SK-N-MC (cell line): ENCODE measurements at regions not wholly inside any gene's neighbourhood (a gene's known extent, or its start where the extent isn't known, plus 50 kb on each side); places are given as distances from the start of the nearest gene placed in this dataset.
"Not testable (repeated sequence)": the region's sequence is repeated elsewhere in the genome, so short reads cannot be mapped to it uniquely, and the experiment has no call there.

Experiments used
- DNase-seq: peaks from one replicate; pipeline ENCODE4 v3.0.0-alpha.2; 2011; ENCODE audit warnings: low read depth, low spot score
- H3K27ac ChIP-seq: fragments of 200-600 bp; sonication (generic); 2 replicates; pipeline ENCODE4 v1.5.1; 2016; ENCODE audit warnings: mixed run types
- H3K36me3 ChIP-seq: fragments of 200-600 bp; sonication (generic); 2 replicates; pipeline ENCODE4 v1.6.1; 2017; ENCODE audit warnings: antibody characterized with exemption, low read length, mixed read lengths; ENCODE audit not compliant: insufficient read depth
- H3K4me3 ChIP-seq: fragments of 200-600 bp; sonication (generic); 2 replicates; pipeline ENCODE4 v1.5.1; 2016
- H3K9ac ChIP-seq: fragments of 200-600 bp; sonication (generic); 2 replicates; pipeline ENCODE4 v1.8.0; 2017; ENCODE audit warnings: mixed run types, mixed read lengths; ENCODE audit not compliant: insufficient read length
- H3K9me3 ChIP-seq: fragments of 200-600 bp; sonication (generic); 2 replicates; pipeline ENCODE4 v1.6.1; 2017; ENCODE audit warnings: low read depth, mild to moderate bottlenecking, antibody characterized with exemption, low read length, moderate library complexity, mixed read lengths
- EZH2 ChIP-seq: fragments of 200-600 bp; sonication (generic); IDR thresholded peaks from one replicate; pipeline ENCODE4 v1.6.1; 2017; ENCODE audit warnings: antibody characterized with exemption
- FOXP2 ChIP-seq: optimal IDR thresholded peaks from 2 replicates; pipeline ENCODE3; 2011; ENCODE audit warnings: mild to moderate bottlenecking, moderate library complexity; ENCODE audit not compliant: insufficient read depth; ENCODE audit errors: extremely low read length, control extremely low read depth
- POLR2AphosphoS5 ChIP-seq: IDR thresholded peaks from 2 replicates; pipeline ENCODE4 v1.6.1; 2012; ENCODE audit warnings: mild to moderate bottlenecking, low read depth, low read length, borderline replicate concordance

DNA sequence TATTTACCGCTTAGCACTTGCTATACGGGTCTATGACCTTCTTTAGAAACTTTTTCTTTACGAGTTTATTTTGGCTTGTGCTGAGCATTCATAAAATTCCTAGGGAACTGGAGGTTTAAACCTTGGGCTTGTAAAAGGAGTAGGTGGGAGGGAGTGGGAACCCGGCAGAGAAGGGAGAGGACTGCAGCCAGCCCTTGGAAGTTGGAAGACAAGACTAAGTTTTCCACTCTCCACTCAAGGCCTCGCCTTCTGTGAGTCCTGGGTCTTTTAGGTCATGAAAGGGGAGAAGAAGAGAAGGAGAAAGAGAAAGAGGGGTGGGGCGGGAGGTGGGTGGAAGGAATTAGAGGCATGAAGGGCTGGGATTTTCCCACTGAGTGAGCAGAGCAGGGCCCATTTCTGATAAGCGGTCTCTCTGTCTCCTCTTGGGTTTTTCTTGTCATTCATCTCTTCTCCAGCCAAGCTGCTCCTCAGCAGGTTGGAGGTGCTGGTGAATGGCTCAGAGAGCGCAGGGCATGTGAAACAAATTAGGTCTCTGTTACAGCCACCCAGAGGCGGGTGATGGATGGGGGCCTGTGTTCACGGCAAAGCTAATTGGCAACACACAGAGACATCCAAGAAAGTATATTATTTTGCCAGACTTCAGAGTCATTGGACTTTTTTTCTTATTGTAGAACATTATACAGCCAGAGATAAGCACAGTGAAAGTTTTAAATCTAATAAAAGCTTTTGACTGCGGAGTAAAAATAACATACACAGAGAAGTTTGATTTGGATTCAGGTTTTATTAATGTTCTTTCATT, 247.3 kb downstream of the FOXD2 start:
- no peak for DNase-seq
- H3K4me3 ChIP-seq, result no peak overlapping the region
- H3K36me3 ChIP-seq, result no peaks in the 10 kb centered on the region
- no peak overlapping the region for H3K9ac ChIP-seq
- H3K27ac ChIP-seq, result no peak overlapping the region
- H3K9me3 ChIP-seq, result no peaks in the 10 kb centered on the region
- TF ChIP-seq POLR2AphosphoS5 (no peak), FOXP2 (no peak)

DNA sequence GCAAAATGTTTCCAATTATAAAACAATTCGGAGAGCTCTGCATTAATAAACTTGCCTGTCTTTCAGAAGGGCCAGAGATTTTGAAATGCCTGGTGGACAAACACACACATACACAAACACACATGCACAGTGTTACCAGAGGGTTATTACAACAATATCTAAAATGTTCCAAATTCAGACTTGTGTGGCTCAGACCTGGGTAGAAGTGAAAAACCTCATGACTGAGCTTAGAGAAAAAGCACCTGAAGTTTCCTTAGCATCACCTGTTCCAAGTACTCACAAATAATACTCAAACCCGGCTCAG, 247.9 kb downstream of the FOXD2 start:
- no peaks in the 10 kb centered on the region for H3K9me3 ChIP-seq
- no peak overlapping the region for H3K4me3 ChIP-seq
- TF ChIP-seq EZH2 (no peak), FOXP2 (no peak), POLR2AphosphoS5 (no peak)
- H3K36me3 ChIP-seq, result no peaks in the 10 kb centered on the region
- no peak for DNase-seq
- H3K27ac ChIP-seq, result no peak overlapping the region
- H3K9ac ChIP-seq, result no peak overlapping the region

DNA sequence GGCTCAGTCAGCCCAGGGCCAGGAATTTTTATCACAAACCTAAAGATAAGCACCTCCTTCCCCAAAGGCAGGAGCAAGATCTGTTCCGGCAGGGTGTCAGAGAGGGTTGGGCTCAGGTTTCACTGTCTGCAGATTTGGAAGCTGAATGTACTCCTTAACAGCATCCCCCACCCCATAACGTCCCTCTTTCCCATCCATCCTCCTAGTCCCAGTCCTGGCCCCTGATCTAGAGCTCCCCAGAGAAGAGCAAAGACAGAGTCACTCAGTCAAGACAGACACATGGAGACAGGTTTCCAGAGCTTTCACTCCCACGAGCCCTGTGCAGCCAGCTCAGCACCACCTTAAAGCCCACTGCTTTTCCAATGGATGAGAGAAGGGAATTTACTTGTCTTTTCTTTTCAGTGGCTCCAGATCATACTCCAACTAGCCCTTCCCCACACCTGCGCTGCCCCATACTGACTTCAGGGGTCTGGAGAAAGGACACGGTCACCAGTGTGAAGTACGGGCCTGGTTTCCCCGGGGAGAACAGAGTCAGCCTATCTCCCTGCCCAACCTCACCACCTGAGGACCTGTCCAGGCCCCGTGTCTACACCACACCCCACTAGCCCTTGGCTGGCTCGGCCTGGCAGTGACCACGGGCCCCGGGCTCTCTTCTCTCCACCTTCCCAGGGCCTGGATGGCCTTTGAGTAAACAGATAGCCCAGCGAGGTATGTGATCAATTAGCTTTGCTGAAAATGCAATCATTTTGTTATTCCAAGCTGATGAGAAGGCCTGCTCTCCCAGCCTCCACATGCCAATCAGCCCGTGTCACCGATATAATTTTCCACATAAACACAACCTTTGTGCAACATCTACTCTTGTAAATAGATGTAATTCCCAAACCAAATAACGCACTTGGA, 249.1 kb downstream of the FOXD2 start:
- H3K27ac ChIP-seq, result no peak overlapping the region
- no peak overlapping the region for H3K9ac ChIP-seq
- no peaks in the 10 kb centered on the region for H3K36me3 ChIP-seq
- TF ChIP-seq EZH2 (no peak), POLR2AphosphoS5 (no peak), FOXP2 (no peak)
- no peak for DNase-seq
- no peak overlapping the region for H3K4me3 ChIP-seq
- H3K9me3 ChIP-seq, result no peaks in the 10 kb centered on the region

DNA sequence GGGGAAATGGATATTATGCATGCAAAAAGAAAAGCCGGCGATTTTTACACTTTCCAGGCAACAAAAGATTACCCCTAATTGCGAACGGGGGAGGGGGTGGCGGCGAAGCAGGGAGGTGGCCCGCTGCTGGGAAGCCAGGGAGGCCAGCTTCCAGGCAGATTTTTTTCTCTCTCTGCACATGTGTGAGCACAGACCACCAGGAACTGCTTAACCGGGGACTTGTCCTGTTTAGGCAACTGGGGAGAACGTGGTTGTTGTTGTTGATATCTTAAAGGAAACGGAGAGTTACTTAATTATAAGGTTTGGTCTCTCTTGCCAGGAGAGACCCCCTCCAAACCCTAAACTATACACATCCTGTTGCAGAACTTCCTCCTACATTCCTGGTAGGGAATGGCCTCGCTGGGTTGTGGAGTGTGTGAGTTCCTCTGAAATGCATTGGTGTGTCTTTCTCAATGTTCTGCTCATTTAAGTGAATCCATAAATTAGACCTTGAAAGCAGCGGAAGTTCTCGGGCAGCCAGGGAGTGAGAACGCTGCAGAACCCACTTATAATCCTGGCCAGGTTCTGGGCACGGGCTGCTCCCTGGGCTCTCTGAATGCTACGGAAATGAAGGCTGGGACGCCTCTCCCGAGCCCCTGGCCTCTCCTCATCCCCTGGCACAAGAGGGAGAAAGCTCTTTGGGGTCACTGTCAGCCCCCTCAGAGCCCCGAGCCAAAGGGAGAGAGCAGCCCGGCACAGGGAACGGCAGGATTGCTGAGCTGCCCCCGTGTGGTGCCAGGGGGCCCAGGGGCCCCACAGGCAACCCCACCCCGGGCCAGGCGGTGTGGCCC, 250.0 kb downstream of the FOXD2 start:
- H3K4me3 ChIP-seq, result no peak overlapping the region
- no peak overlapping the region for H3K27ac ChIP-seq
- no peaks in the 10 kb centered on the region for H3K36me3 ChIP-seq
- no peak for DNase-seq
- no peak for TF ChIP-seq EZH2
- TF ChIP-seq FOXP2, result no peak
- TF ChIP-seq POLR2AphosphoS5, result no peak
- no peaks in the 10 kb centered on the region for H3K9me3 ChIP-seq
- H3K9ac ChIP-seq, result no peak overlapping the region

DNA sequence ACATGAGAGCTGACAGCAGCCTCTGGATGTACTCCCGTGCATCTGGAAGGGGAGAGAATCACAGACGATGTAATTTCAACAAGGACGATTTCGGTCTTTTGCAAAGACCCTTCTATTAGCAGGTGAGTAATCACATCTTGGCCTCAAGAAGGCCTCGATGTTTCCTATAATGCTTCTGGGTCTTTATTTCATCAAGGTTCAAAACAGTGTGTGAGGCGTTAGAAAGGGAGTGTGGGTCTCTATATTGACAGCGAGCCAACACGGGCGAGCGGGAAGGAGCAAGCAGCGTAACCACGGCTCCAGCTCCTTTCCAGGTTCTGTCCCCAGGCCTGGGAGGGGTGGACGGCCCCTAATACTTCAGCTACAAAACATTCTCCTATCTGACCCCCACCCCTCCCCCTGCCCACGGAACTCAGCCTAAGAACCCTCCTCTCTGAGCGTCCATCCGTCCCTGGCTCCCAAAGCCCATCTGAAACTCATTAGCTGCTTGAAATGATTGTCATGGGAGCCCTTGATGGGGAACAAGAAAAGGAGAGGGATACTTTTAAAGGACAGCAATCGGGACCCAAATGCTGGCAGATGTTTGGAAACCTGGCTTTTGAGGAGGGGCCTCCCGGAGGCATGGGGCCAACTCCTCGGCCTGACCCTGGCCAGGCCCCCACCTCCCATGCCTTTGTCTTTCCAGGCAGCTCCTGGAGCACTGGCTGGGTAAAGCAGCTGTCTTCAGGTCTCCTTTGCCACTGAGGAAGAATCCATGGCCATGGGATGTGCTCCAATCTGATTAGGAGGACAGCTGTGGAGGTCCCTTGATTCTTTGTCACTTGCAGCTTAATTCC, 250.8 kb downstream of the FOXD2 start:
- Histone ChIP-seq H3K4me3 (no peak overlapping the region), H3K36me3 (no peaks in the 10 kb centered on the region), H3K9ac (no peak overlapping the region), H3K9me3 (no peaks in the 10 kb centered on the region), H3K27ac (no peak overlapping the region)
- no peak for DNase-seq
- TF ChIP-seq FOXP2 (no peak), EZH2 (no peak), POLR2AphosphoS5 (no peak)

DNA sequence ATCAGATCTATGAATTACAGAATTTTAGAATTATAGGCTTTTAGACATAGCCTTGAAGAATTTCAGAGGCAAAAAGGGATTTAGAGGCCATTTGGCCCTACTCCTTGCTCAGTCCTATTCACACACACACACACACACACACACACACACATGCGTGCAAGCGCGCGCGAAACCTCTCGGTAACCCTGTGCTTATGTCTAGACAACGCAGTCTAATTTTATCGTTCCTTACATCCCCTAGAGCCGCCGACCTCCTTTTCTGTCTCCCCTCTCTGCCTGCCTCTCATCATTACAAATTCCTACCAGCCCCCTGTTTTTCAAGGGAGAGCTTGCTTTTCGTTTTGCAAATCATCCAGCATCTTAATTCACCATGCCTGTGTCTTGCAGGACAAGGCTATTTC, 252.1 kb downstream of the FOXD2 start:
- Histone ChIP-seq H3K36me3 (no peaks in the 10 kb centered on the region), H3K4me3 (no peak overlapping the region), H3K9ac (no peak overlapping the region), H3K27ac (no peak overlapping the region), H3K9me3 (no peaks in the 10 kb centered on the region)
- no peak for DNase-seq
- TF ChIP-seq POLR2AphosphoS5 (no peak), FOXP2 (no peak), EZH2 (no peak)

DNA sequence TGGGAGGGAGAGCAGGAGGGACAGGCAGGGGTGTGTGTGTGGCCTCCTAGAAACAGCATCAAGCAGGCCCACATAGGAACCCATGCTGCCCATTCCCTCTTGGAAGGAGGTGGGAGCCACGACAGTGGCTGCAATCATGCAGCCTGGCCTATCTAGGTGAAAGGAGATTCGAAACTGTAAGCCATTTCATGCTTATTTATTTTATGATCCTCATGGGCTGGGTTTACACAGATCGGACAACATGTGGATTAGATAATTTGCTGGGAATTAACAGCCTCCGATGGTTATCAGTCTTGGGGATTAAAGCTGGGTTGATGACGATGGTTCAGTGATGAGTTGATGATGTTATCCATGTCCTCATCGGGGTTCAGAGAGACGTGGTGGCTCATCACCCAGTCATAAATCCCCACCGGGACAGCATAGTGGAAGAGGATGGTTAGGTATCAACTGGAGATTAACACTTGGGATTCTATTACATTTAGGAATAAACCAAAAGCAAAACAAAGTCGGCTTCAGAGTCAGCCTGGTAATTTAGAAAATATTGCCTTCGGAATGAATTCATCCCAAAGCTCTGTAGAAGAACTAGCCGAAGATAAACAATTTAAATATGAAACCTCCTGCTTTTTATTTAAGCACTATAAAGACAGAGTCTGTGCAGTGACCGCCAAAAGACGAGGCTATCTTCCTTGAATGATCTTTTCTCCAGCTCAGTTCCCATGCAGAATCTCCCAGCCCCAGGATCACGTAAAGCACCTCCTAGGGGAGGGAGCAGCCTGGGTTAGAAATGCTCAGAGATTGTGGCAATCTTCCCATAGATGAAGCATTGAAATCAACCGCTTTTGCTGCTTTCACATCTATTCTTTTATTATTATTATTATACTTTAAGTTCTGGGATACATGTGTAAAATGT, 252.8 kb downstream of the FOXD2 start:
- H3K27ac ChIP-seq, result no peak overlapping the region
- DNase-seq, result no peak
- no peak for TF ChIP-seq FOXP2
- no peak for TF ChIP-seq POLR2AphosphoS5
- no peak for TF ChIP-seq EZH2
- H3K9me3 ChIP-seq, result no peaks in the 10 kb centered on the region
- H3K9ac ChIP-seq, result no peak overlapping the region
- no peak overlapping the region for H3K4me3 ChIP-seq
- H3K36me3 ChIP-seq, result no peaks in the 10 kb centered on the region

DNA sequence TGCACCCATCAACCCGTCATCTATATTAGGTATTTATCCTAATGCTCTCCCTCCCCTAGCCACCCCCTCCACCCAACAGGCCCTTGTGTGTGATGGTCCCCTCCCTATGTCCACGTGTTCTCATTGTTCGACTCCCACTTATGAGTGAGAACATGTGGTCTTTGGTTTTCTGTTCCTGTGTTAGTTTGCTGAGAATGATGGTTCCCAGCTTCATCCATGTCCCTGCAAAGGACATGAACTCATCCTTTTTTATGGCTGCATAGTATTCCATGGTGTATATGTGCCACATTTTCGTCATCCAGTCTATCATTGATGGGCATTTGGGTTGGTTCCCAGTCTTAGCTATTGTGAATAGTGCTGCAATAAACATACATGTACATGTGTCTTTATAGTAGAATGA, 253.4 kb downstream of the FOXD2 start:
- not testable (repeated sequence) for H3K9me3 ChIP-seq, DNase-seq, H3K4me3 ChIP-seq, H3K9ac ChIP-seq, H3K36me3 ChIP-seq, H3K27ac ChIP-seq
